ENCODE measurements at regions not wholly inside any gene's neighbourhood (a gene's known extent, or its start where the extent isn't known, plus 50 kb on each side); places are given as distances from the start of the nearest gene placed in this dataset.

DNA sequence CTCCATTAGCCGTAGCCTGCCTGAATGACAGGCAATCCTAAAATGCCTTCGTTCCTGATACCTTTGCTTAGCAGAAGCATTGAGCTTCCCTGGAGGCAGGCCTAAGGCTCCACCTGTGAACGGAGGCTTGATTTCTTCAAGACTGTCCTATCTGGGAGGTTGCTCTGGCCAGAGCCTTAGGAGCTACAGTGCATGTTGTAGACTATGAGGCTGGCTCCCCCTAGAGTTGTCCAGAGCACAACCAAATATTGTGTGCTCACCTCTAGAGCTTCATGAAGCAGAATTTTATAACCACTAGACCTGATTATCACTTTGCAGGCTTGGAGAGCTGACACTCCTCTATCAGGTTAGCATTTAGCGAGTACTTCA lies 217.8 kb downstream of the MAFB start:
- TF ChIP-seq CTCF (IDR thresholded peaks at IDR 0.05; ENCODE audit: insufficient read depth, low read length) (no peak), REST (IDR thresholded peaks at IDR 0.05; ENCODE audit: insufficient replicate concordance, low read depth) (no peak), POLR2AphosphoS5 (IDR thresholded peaks at IDR 0.05; ENCODE audit: low read depth) (no peak), GABPA (IDR thresholded peaks at IDR 0.05; ENCODE audit: low read depth) (no peak)
